ENCODE measurements at regions not wholly inside any gene's neighbourhood (a gene's known extent, or its start where the extent isn't known, plus 50 kb on each side); places are given as distances from the start of the nearest gene placed in this dataset.

DNA sequence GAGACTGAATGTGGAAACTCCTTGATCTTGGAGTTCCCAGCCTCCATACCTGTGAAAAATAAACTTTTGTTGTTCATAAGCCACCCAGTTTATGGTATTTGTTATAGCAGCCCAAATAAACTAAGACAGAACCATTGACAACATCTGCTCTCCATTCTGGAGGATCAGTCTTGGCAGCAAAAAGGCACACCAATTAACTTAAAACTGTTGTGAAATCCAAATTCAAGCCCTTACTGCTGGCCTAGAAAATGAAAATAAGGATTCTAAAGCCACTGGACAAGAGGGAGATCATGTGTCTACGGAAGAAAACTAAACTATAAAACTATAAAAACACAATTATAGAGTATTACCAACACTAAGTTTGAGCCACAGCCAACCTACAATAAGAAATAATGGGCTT lies 172.1 kb upstream of the RNPC3 start (continued):
- TF ChIP-seq, protein P1, sequence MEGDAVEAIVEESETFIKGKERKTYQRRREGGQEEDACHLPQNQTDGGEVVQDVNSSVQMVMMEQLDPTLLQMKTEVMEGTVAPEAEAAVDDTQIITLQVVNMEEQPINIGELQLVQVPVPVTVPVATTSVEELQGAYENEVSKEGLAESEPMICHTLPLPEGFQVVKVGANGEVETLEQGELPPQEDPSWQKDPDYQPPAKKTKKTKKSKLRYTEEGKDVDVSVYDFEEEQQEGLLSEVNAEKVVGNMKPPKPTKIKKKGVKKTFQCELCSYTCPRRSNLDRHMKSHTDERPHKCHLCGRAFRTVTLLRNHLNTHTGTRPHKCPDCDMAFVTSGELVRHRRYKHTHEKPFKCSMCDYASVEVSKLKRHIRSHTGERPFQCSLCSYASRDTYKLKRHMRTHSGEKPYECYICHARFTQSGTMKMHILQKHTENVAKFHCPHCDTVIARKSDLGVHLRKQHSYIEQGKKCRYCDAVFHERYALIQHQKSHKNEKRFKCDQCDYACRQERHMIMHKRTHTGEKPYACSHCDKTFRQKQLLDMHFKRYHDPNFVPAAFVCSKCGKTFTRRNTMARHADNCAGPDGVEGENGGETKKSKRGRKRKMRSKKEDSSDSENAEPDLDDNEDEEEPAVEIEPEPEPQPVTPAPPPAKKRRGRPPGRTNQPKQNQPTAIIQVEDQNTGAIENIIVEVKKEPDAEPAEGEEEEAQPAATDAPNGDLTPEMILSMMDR (conservative IDR thresholded peaks at IDR 0.05; ENCODE audit: low read depth in 2 of 2), result no peak
- TF ChIP-seq POLR2AphosphoS5 (IDR thresholded peaks at IDR 0.05; ENCODE audit: low read depth), result no peak

DNA sequence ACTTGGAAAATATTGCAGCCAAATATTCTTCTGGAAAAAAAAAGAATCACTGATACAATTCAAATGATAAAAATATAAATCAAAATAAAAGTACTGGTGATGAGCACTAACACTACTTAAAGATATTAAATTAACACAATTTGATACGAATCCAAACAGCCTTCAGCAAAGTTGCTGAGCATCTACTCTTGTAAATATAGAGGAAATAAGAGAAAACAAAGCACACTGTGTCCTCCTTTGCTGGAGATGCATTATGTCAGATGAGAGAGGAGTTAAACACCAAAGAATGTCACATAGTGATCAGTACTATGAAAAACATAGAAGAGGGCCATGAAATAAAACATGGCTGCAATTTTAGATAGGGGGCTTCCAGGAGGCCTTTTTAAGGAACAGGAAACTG lies 177.4 kb upstream of the RNPC3 start:
- peaks cover 2% of the 10 kb centered on the region for H3K27me3 Mint-ChIP-seq (ENCODE audit: insufficient read depth, low read depth, poor library complexity)
- H3K27ac ChIP-seq (ENCODE audit: low read depth), result no peak overlapping the region
- no peak overlapping the region for H3K4me3 Mint-ChIP-seq
- H2AFZ ChIP-seq, result peak overlapping the region; percentile 14; the same call in 1 of the 2 replicates
- no peak overlapping the region for H3K4me3 ChIP-seq
- no peaks in the 10 kb centered on the region for H3F3A ChIP-seq (replicated peaks; ENCODE audit: low read depth)
- H3K27ac Mint-ChIP-seq, result no peak overlapping the region
- ATAC-seq, result no peak
- DNase-seq (ENCODE audit: low spot score), result no peak
- H3K9me2 ChIP-seq (ENCODE audit: insufficient read depth), result no peaks in the 10 kb centered on the region
- H3K36me3 Mint-ChIP-seq (ENCODE audit: low read depth), result no peaks in the 10 kb centered on the region
- H3K36me3 ChIP-seq (ENCODE audit: insufficient read depth), result no peaks in the 10 kb centered on the region
- no peak overlapping the region for H3K4me2 ChIP-seq
- H4K20me1 ChIP-seq (replicated peaks; ENCODE audit: insufficient read depth), result no peaks in the 10 kb centered on the region; the same call in 1 of the 2 replicates
- no peaks in the 10 kb centered on the region for H3K9me3 Mint-ChIP-seq
- H3K4me1 ChIP-seq (ENCODE audit: insufficient read depth), result no peaks in the 10 kb centered on the region
- no peaks in the 10 kb centered on the region for H3K27me3 ChIP-seq (ENCODE audit: insufficient read depth)
- no peaks in the 10 kb centered on the region for H3K4me1 Mint-ChIP-seq
- no peaks in the 10 kb centered on the region for H3K79me2 ChIP-seq (replicated peaks; ENCODE audit: insufficient read depth)
- TF ChIP-seq, protein P2, sequence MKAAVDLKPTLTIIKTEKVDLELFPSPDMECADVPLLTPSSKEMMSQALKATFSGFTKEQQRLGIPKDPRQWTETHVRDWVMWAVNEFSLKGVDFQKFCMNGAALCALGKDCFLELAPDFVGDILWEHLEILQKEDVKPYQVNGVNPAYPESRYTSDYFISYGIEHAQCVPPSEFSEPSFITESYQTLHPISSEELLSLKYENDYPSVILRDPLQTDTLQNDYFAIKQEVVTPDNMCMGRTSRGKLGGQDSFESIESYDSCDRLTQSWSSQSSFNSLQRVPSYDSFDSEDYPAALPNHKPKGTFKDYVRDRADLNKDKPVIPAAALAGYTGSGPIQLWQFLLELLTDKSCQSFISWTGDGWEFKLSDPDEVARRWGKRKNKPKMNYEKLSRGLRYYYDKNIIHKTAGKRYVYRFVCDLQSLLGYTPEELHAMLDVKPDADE (IDR thresholded peaks at IDR 0.05), result no peak
- TF ChIP-seq ZNF331 (CRISPR knock-in tag; IDR thresholded peaks at IDR 0.05; ENCODE audit: low read depth) (no peak), NANOG (IDR thresholded peaks at IDR 0.05; ENCODE audit: borderline replicate concordance) (no peak), JUNB (IDR thresholded peaks at IDR 0.05; ENCODE audit: unreplicated experiment) (no peak), STAT1 (IDR thresholded peaks at IDR 0.05; ENCODE audit: unreplicated experiment) (no peak), CREB1 (CRISPR knock-in tag; IDR thresholded peaks at IDR 0.05; ENCODE audit: low read depth) (no peak), EZH2phosphoT487 (IDR thresholded peaks at IDR 0.05; ENCODE audit: unreplicated experiment) (no peak)
- TF ChIP-seq, protein P3, sequence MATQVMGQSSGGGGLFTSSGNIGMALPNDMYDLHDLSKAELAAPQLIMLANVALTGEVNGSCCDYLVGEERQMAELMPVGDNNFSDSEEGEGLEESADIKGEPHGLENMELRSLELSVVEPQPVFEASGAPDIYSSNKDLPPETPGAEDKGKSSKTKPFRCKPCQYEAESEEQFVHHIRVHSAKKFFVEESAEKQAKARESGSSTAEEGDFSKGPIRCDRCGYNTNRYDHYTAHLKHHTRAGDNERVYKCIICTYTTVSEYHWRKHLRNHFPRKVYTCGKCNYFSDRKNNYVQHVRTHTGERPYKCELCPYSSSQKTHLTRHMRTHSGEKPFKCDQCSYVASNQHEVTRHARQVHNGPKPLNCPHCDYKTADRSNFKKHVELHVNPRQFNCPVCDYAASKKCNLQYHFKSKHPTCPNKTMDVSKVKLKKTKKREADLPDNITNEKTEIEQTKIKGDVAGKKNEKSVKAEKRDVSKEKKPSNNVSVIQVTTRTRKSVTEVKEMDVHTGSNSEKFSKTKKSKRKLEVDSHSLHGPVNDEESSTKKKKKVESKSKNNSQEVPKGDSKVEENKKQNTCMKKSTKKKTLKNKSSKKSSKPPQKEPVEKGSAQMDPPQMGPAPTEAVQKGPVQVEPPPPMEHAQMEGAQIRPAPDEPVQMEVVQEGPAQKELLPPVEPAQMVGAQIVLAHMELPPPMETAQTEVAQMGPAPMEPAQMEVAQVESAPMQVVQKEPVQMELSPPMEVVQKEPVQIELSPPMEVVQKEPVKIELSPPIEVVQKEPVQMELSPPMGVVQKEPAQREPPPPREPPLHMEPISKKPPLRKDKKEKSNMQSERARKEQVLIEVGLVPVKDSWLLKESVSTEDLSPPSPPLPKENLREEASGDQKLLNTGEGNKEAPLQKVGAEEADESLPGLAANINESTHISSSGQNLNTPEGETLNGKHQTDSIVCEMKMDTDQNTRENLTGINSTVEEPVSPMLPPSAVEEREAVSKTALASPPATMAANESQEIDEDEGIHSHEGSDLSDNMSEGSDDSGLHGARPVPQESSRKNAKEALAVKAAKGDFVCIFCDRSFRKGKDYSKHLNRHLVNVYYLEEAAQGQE (IDR thresholded peaks at IDR 0.05; ENCODE audit: unreplicated experiment), result no peak
- TF ChIP-seq, protein P1 (conservative IDR thresholded peaks at IDR 0.05; ENCODE audit: low read depth in 2 of 2), result no peak
- TF ChIP-seq, protein P4, sequence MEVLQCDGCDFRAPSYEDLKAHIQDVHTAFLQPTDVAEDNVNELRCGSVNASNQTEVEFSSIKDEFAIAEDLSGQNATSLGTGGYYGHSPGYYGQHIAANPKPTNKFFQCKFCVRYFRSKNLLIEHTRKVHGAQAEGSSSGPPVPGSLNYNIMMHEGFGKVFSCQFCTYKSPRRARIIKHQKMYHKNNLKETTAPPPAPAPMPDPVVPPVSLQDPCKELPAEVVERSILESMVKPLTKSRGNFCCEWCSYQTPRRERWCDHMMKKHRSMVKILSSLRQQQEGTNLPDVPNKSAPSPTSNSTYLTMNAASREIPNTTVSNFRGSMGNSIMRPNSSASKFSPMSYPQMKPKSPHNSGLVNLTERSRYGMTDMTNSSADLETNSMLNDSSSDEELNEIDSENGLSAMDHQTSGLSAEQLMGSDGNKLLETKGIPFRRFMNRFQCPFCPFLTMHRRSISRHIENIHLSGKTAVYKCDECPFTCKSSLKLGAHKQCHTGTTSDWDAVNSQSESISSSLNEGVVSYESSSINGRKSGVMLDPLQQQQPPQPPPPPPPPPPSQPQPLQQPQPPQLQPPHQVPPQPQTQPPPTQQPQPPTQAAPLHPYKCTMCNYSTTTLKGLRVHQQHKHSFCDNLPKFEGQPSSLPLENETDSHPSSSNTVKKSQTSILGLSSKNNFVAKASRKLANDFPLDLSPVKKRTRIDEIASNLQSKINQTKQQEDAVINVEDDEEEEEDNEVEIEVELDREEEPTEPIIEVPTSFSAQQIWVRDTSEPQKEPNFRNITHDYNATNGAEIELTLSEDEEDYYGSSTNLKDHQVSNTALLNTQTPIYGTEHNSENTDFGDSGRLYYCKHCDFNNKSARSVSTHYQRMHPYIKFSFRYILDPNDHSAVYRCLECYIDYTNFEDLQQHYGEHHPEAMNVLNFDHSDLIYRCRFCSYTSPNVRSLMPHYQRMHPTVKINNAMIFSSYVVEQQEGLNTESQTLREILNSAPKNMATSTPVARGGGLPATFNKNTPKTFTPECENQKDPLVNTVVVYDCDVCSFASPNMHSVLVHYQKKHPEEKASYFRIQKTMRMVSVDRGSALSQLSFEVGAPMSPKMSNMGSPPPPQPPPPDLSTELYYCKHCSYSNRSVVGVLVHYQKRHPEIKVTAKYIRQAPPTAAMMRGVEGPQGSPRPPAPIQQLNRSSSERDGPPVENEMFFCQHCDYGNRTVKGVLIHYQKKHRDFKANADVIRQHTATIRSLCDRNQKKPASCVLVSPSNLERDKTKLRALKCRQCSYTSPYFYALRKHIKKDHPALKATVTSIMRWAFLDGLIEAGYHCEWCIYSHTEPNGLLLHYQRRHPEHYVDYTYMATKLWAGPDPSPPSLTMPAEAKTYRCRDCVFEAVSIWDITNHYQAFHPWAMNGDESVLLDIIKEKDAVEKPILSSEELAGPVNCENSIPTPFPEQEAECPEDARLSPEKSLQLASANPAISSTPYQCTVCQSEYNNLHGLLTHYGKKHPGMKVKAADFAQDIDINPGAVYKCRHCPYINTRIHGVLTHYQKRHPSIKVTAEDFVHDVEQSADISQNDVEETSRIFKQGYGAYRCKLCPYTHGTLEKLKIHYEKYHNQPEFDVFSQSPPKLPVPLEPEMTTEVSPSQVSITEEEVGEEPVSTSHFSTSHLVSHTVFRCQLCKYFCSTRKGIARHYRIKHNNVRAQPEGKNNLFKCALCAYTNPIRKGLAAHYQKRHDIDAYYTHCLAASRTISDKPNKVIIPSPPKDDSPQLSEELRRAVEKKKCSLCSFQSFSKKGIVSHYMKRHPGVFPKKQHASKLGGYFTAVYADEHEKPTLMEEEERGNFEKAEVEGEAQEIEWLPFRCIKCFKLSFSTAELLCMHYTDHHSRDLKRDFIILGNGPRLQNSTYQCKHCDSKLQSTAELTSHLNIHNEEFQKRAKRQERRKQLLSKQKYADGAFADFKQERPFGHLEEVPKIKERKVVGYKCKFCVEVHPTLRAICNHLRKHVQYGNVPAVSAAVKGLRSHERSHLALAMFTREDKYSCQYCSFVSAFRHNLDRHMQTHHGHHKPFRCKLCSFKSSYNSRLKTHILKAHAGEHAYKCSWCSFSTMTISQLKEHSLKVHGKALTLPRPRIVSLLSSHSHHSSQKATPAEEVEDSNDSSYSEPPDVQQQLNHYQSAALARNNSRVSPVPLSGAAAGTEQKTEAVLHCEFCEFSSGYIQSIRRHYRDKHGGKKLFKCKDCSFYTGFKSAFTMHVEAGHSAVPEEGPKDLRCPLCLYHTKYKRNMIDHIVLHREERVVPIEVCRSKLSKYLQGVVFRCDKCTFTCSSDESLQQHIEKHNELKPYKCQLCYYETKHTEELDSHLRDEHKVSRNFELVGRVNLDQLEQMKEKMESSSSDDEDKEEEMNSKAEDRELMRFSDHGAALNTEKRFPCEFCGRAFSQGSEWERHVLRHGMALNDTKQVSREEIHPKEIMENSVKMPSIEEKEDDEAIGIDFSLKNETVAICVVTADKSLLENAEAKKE (CRISPR knock-in tag; IDR thresholded peaks at IDR 0.05), result no peak
